HepG2 (cell line): ENCODE measurements at regions not wholly inside any gene's neighbourhood (a gene's known extent, or its start where the extent isn't known, plus 50 kb on each side); places are given as distances from the start of the nearest gene placed in this dataset.

Experiments used
- ATAC-seq: fragments of 200-7000 bp; cut with Tn5 transposase; 3 replicates; pipeline ENCODE4 v1.9.1; 2020; ENCODE audit warnings: mild to moderate bottlenecking, moderate library complexity
- BruUV-seq: library from RNA; stranded (reverse); fragments of 400-500 nt; replicated peaks from 2 replicates; lab custom pipeline; 2021; lab: Mats Ljungman, UMichigan
- CTCF ChIA-PET: fragments of 300-600 bp; formaldehyde crosslinking; extraction: SDS; loops from one replicate; lab custom pipeline; 2021; ENCODE audit warnings: low total read pairs, inconsistent platforms, low intra/inter-chr PET ratio; lab: Yijun Ruan, JAX
- POLR2A ChIA-PET: fragments of 350-600 bp; sonication (Branson Sonifier 250); formaldehyde crosslinking; loops from one replicate; lab custom pipeline; 2020; ENCODE audit warnings: antibody characterized with exemption, inconsistent platforms; lab: Yijun Ruan, JAX
- DNase-seq: peaks from one replicate; pipeline ENCODE4 v3.0.0-alpha.2; 2015; ENCODE audit warnings: low spot score
- FAIRE-seq: peaks from 3 replicates; lab custom pipeline; 2011; peaks lifted over from hg19 to GRCh38; lab: Jason Lieb, UNC
- H2AFZ ChIP-seq: one replicate; pipeline ENCODE4 v1.6.1; 2011; ENCODE audit warnings: low read length, inconsistent platforms
- H3K27ac ChIP-seq: fragments of 300-600 bp; 3 replicates; pipeline ENCODE4 v1.8.0; 2011; ENCODE audit warnings: mixed run types, mild to moderate bottlenecking, mixed read lengths, low read length, inconsistent platforms; ENCODE audit not compliant: insufficient read depth; ENCODE audit errors: extremely low read length
- H3K27me3 ChIP-seq, 2 experiments: fragments of 200-600 bp in 1 of 2; 2 replicates in 1 of 2; 3 replicates in 1 of 2; pipeline versions ENCODE4 v1.6.0 to v1.8.0; 2011; ENCODE audit warnings: low read length in 2 of 2, mild to moderate bottlenecking in 2 of 2, moderate library complexity in 2 of 2, inconsistent platforms in 1 of 2; ENCODE audit not compliant: insufficient read depth in 2 of 2, control insufficient read depth in 1 of 2
- H3K36me3 ChIP-seq, 2 experiments: fragments of 200-600 bp in 1 of 2; replicated peaks in 1 of 2; 2 replicates in 1 of 2; 3 replicates in 1 of 2; pipeline versions ENCODE4 v1.5.1 to v1.8.0; 2011; ENCODE audit warnings: low read length in 2 of 2, inconsistent platforms in 1 of 2; ENCODE audit not compliant: insufficient read depth in 2 of 2, control insufficient read depth in 1 of 2
- H3K4me1 ChIP-seq: 2 replicates; pipeline ENCODE4 v1.5.1; 2012; ENCODE audit warnings: low read length, inconsistent platforms; ENCODE audit not compliant: insufficient read depth
- H3K4me2 ChIP-seq: 2 replicates; pipeline ENCODE4 v1.6.0; 2011; ENCODE audit warnings: low read depth, low read length, inconsistent platforms
- H3K4me3 ChIP-seq, 3 experiments: fragments of 200-600 bp in 1 of 3; sonication (generic), shearing (Covaris generic) in 1 of 3; replicated peaks in 1 of 3; 2 replicates each; pipeline ENCODE4 v1.5.1; 2011 to 2016; ENCODE audit warnings: low read length in 3 of 3, inconsistent platforms in 2 of 3, low read depth in 2 of 3, mild to moderate bottlenecking in 2 of 3, control low read depth in 1 of 3, mixed read lengths in 1 of 3; ENCODE audit not compliant: insufficient read depth in 1 of 3
- H3K79me2 ChIP-seq: one replicate; pipeline ENCODE4 v1.6.1; 2011; ENCODE audit warnings: low read length, inconsistent platforms; ENCODE audit not compliant: insufficient read depth
- H3K9ac ChIP-seq: 2 replicates; pipeline ENCODE4 v1.6.0; 2011; ENCODE audit warnings: mild to moderate bottlenecking, low read depth, low read length, inconsistent platforms; ENCODE audit not compliant: insufficient read depth
- H3K9me3 ChIP-seq: 2 replicates; pipeline ENCODE4 v1.5.1; 2012; ENCODE audit warnings: mild to moderate bottlenecking, low read length
- H4K20me1 ChIP-seq: 2 replicates; pipeline ENCODE4 v1.6.0; 2011; ENCODE audit warnings: inconsistent platforms, mild to moderate bottlenecking, low read length, moderate library complexity; ENCODE audit not compliant: insufficient read depth
- FOXK1 ChIP-seq: sonication (generic); formaldehyde crosslinking; IDR thresholded peaks from 2 replicates; pipeline ENCODE4 v1.4.0; 2020; ENCODE audit warnings: low read depth, missing genetic modification reagents, borderline replicate concordance
- GLI4 ChIP-seq: sonication (generic); formaldehyde crosslinking; IDR thresholded peaks from 2 replicates; pipeline ENCODE4 v1.5.1; 2020; ENCODE audit warnings: missing genetic modification reagents, mild to moderate bottlenecking, moderate library complexity, borderline replicate concordance
- JUNB ChIP-seq: sonication (generic); formaldehyde crosslinking; IDR thresholded peaks from 2 replicates; pipeline ENCODE4 v1.8.0; 2022; ENCODE audit warnings: missing genetic modification reagents, mild to moderate bottlenecking, borderline replicate concordance
- KAT8 ChIP-seq: IDR thresholded peaks from 2 replicates; pipeline ENCODE4 v1.6.1; 2016; ENCODE audit warnings: missing genetic modification reagents, missing compliant biosample characterization
- MATR3 ChIP-seq: sonication (generic); formaldehyde crosslinking; IDR thresholded peaks from 2 replicates; pipeline ENCODE4 v1.4.0; 2020; ENCODE audit warnings: missing genetic modification reagents
- NKX3-1 ChIP-seq: sonication (generic); formaldehyde crosslinking; IDR thresholded peaks from 2 replicates; pipeline ENCODE4 v1.5.0; 2020; ENCODE audit warnings: missing genetic modification reagents
- NONO ChIP-seq, 2 experiments: fragments of 450-650 bp in 1 of 2; sonication (generic) in 1 of 2; formaldehyde crosslinking in 1 of 2; IDR thresholded peaks in 1 of 2; conservative IDR thresholded peaks in 1 of 2; 2 replicates each; pipeline versions ENCODE4 v1.6.1 to v1.8.0; 2017 to 2022; ENCODE audit warnings: mild to moderate bottlenecking in 1 of 2, missing genetic modification reagents in 1 of 2, moderate library complexity in 1 of 2
- NR2F6 ChIP-seq, 2 experiments: IDR thresholded peaks; 2 replicates each; pipeline ENCODE4 v1.6.1; 2016; ENCODE audit warnings: antibody characterized with exemption in 1 of 2, mild to moderate bottlenecking in 1 of 2
- SAP130 ChIP-seq: IDR thresholded peaks from 2 replicates; pipeline ENCODE4 v1.6.1; 2016; ENCODE audit warnings: low read depth
- SP2 ChIP-seq: sonication (generic); formaldehyde crosslinking; IDR thresholded peaks from 2 replicates; pipeline ENCODE4 v1.5.1; 2020; ENCODE audit warnings: mild to moderate bottlenecking, missing genetic modification reagents
- STAG1 ChIP-seq: sonication (generic); formaldehyde crosslinking; IDR thresholded peaks from 2 replicates; pipeline ENCODE4 v1.4.0; 2020; ENCODE audit warnings: missing genetic modification reagents
- TOPORS ChIP-seq: sonication (generic); formaldehyde crosslinking; IDR thresholded peaks from 2 replicates; pipeline ENCODE4 v1.8.0; 2023; ENCODE audit warnings: mild to moderate bottlenecking, missing genetic modification reagents
- XRCC5 ChIP-seq: fragments of 200-400 bp; formaldehyde crosslinking; optimal IDR thresholded peaks from 2 replicates; pipeline ENCODE3; 2017; ENCODE audit warnings: mild to moderate bottlenecking, low read length
- ZBTB3 ChIP-seq: sonication (generic); formaldehyde crosslinking; IDR thresholded peaks from 2 replicates; pipeline ENCODE4 v1.4.0; 2020; ENCODE audit warnings: low read depth, mild to moderate bottlenecking, moderate library complexity, missing genetic modification reagents, borderline replicate concordance
- ZFP36L2 ChIP-seq: sonication (generic); formaldehyde crosslinking; IDR thresholded peaks from 2 replicates; pipeline ENCODE4 v1.4.0; 2020; ENCODE audit warnings: missing genetic modification reagents
- ZGPAT ChIP-seq: IDR thresholded peaks from 2 replicates; pipeline ENCODE4 v1.6.1; 2016; ENCODE audit warnings: mild to moderate bottlenecking
- ZNF260 ChIP-seq: sonication (generic); formaldehyde crosslinking; IDR thresholded peaks from 2 replicates; pipeline ENCODE4 v1.4.0; 2020; ENCODE audit warnings: missing genetic modification reagents, low read depth, mild to moderate bottlenecking, borderline replicate concordance
- ZNF329 ChIP-seq: sonication (generic); formaldehyde crosslinking; IDR thresholded peaks from 2 replicates; pipeline ENCODE4 v1.9.0; 2021; ENCODE audit warnings: low read depth, mild to moderate bottlenecking, missing genetic modification reagents
- WGBS: methylation state at CpG from one replicate; pipeline ENCODE4 v1.1.6; 2017; ENCODE audit warnings: low lambda C conversion rate; 5-methylcytosine and 5-hydroxymethylcytosine counted together
- in situ Hi-C: cut with HindIII; loops from 2 replicates; pipeline ENCODE4 v1.10.0; 2017; ENCODE audit warnings: low pct_unique_long_range_greater_than_20kb; ENCODE audit not compliant: extremely low pct_ligation_motif_present
- intact Hi-C: fragments of 100-400 bp; cut with micrococcal nuclease; formaldehyde crosslinking; loops from one replicate; pipeline ENCODE4 v1.10.0; 2022; ENCODE audit not compliant: unreplicated experiment
- TF ChIP-seq, protein P1 (sequence below): sonication (generic); formaldehyde crosslinking; IDR thresholded peaks from 2 replicates; pipeline ENCODE4 v1.8.0; 2022; ENCODE audit warnings: missing genetic modification reagents, mild to moderate bottlenecking, inconsistent platforms, borderline replicate concordance
- TF ChIP-seq, protein P2 (sequence below): sonication (generic); formaldehyde crosslinking; IDR thresholded peaks from 2 replicates; pipeline ENCODE4 v1.5.1; 2020; ENCODE audit warnings: missing genetic modification reagents, mild to moderate bottlenecking, borderline replicate concordance

DNA sequence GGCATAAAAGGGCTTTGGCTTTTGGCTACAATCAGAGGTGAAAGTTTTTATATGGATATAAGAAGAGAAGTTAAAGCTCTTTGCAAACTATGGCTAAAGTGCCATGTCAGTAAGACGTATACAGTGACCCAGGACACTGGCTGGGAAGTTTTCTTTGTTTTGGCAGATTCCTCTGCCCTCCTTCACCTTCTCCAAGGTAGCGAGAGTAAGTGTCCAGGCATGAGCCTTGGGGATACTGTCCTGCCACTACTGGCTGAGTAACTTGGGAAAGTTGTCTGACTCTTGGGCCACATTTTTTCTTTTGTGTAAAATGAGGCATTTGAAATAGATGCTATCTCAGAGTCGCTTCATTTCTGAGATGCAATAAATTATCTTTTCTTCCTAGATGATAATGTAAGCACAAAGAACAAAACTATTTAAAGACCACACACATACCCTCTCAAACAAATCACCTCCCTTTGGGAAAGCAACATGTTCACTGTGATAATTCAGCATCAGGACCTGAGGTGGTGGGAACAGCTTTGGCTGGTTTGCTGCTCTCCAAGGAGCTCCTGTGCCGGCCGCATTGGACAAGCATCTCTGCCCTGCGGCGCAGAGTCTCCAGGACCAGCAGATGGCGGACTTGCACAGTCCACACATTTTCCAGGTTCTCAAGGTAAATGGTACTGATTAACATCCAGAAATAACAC is 106.3 kb downstream of the PTCSC3 start (continued):
- TF ChIP-seq, protein P1, sequence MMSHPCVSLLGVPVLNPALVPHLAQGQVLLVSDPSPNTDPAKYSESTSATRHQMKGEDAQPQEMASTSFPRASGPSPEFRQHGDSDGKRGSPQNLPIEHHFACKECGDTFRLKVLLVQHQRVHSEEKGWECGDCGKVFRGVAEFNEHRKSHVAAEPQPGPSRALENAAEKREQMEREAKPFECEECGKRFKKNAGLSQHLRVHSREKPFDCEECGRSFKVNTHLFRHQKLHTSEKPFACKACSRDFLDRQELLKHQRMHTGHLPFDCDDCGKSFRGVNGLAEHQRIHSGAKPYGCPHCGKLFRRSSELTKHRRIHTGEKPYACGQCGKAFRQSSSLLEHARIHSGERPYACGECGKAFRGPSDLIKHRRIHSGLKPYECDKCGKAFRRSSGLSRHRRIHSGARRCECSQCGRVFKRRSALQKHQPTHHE (CRISPR knock-in tag): no peak
- TF ChIP-seq ZFP36L2 (CRISPR knock-in tag) (0 out of 2 replicates have a peak, but pooled peaks have one; percentile 54), ZNF260 (no peak), NKX3-1 (no peak), SP2 (CRISPR knock-in tag) (no peak), TOPORS (CRISPR knock-in tag) (no peak), KAT8 (peak; percentile 47; the same call in 1 of the 2 replicates), SAP130 (CRISPR knock-in tag) (no peak)
- TF ChIP-seq, all 625 proteins: peak for 119

DNA sequence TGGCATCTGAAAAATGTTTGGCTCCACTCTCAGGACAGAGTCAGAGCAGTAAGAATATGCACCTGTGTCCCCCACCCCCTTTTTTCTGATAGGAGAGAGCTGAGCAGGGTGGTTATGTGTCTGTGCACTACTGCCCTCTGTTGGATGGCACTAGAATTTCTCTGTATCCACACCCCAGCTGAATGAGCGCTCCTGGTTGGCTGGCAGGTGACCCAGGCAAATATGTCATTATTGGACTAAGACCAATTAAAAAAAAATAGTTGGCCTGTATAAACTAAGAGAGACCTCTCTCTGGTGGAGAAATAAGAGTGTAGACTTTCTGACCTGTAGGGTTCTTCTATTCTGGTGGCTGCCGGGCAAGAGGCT is 107.0 kb downstream of the PTCSC3 start:
- Histone ChIP-seq H3K9me3 (no peaks in the 10 kb centered on the region), H3K79me2 (no peaks in the 10 kb centered on the region), H3K4me3 (no peak overlapping the region), H4K20me1 (no peaks in the 10 kb centered on the region), H3K27ac (no peak overlapping the region), H3K27me3 (peaks cover 0 to 1% of the 10 kb centered on the region in 2 experiments; a peak in 1 of 5 replicates), H3K36me3 (no peaks in the 10 kb centered on the region), H2AFZ (no peak overlapping the region), H3K9ac (no peak overlapping the region), H3K4me1 (no peaks in the 10 kb centered on the region), H3K4me2 (no peak overlapping the region)
- intact Hi-C loops (loop anchor here (1.0 kb wide), 2 partner anchors 185 to 190 kb away; no protein-coding TSS in a partner anchor), in situ Hi-C loops (no loop called here)
- POLR2A ChIA-PET: interaction anchor here (0.7 to 1.1 kb wide), 3 partner anchors 243 to 305 kb away, joined by 3 read pairs; partner anchors contain the start of genes BRMS1L and MBIP
- peak; percentile 74 for FAIRE-seq
- BruUV-seq: no TSS peak
- WGBS: 31% methylated on average over 2 of the region's 2 CpGs
- ATAC-seq: peak; percentile 92
- DNase-seq: peak; percentile 74
- CTCF ChIA-PET: interaction anchor here (0.6 to 5.3 kb wide), 3 partner anchors 190 to 974 kb away, joined by 3 to 124 read pairs (median 5); no protein-coding TSS in a partner anchor
- TF ChIP-seq GLI4 (CRISPR knock-in tag): no peak
- TF ChIP-seq NR2F6 (IDR thresholded peaks at IDR 0.05): no peak
- TF ChIP-seq NR2F6 (CRISPR knock-in tag; IDR thresholded peaks at IDR 0.05): 0 out of 2 replicates have a peak, but pooled peaks have one; percentile 11
- no peak for TF ChIP-seq MATR3
- no peak for TF ChIP-seq NONO (IDR thresholded peaks at IDR 0.05)
- 0 out of 2 replicates have a peak, but pooled peaks have one; percentile 26 for TF ChIP-seq NONO (CRISPR knock-in tag; conservative IDR thresholded peaks at IDR 0.05)
- TF ChIP-seq ZBTB3: no peak
- TF ChIP-seq STAG1 (CRISPR knock-in tag): peak; percentile 46
- no peak for TF ChIP-seq ZNF329 (CRISPR knock-in tag)
- 0 out of 2 replicates have a peak, but pooled peaks have one; percentile 4 for TF ChIP-seq JUNB (CRISPR knock-in tag)
- no peak for TF ChIP-seq ZGPAT (CRISPR knock-in tag)
- TF ChIP-seq, protein P2, sequence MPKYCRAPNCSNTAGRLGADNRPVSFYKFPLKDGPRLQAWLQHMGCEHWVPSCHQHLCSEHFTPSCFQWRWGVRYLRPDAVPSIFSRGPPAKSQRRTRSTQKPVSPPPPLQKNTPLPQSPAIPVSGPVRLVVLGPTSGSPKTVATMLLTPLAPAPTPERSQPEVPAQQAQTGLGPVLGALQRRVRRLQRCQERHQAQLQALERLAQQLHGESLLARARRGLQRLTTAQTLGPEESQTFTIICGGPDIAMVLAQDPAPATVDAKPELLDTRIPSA (CRISPR knock-in tag): no peak
- TF ChIP-seq XRCC5: peak; percentile 87
- TF ChIP-seq FOXK1: peak; percentile 28; the same call in 1 of the 2 replicates
